KMS-11 (cell line): ENCODE measurements at regions not wholly inside any gene's neighbourhood (a gene's known extent, or its start where the extent isn't known, plus 50 kb on each side); places are given as distances from the start of the nearest gene placed in this dataset.

Experiments used
- H2AFZ ChIP-seq: fragments of 200-600 bp; sonication (generic); 2 replicates; pipeline ENCODE4 v1.6.1; 2016; ENCODE audit warnings: antibody characterized with exemption, mixed run types, low read depth
- H3K27ac ChIP-seq: fragments of 200-600 bp; sonication (generic); 2 replicates; pipeline ENCODE4 v1.6.1; 2016; ENCODE audit warnings: mild to moderate bottlenecking, mixed run types
- H3K27me3 ChIP-seq: fragments of 200-600 bp; sonication (generic); 2 replicates; pipeline ENCODE4 v1.6.1; 2017; ENCODE audit warnings: mild to moderate bottlenecking, low read depth, mixed run types, moderate library complexity; ENCODE audit not compliant: insufficient read depth
- H3K36me3 ChIP-seq: fragments of 200-600 bp; sonication (generic); 2 replicates; pipeline ENCODE4 v1.6.1; 2017; ENCODE audit warnings: mild to moderate bottlenecking, mixed run types; ENCODE audit not compliant: insufficient read depth
- H3K4me1 ChIP-seq: fragments of 200-600 bp; sonication (generic); 2 replicates; pipeline ENCODE4 v1.6.1; 2016; ENCODE audit warnings: mild to moderate bottlenecking, low read depth, mixed run types; ENCODE audit not compliant: poor library complexity, severe bottlenecking
- H3K4me2 ChIP-seq: fragments of 200-600 bp; sonication (generic); 2 replicates; pipeline ENCODE4 v1.7.0; 2016; ENCODE audit warnings: mild to moderate bottlenecking, mixed run types
- H3K4me3 ChIP-seq: fragments of 200-600 bp; sonication (generic); IDR thresholded peaks from 2 replicates; pipeline ENCODE4 v1.6.1; 2017; ENCODE audit warnings: low read depth, low read length, mixed read lengths; ENCODE audit not compliant: insufficient read depth
- H3K79me2 ChIP-seq: fragments of 200-600 bp; sonication (generic); 2 replicates; pipeline ENCODE4 v1.6.1; 2016; ENCODE audit warnings: low read depth, mixed run types; ENCODE audit not compliant: insufficient read depth
- H3K9ac ChIP-seq: fragments of 200-600 bp; sonication (generic); 2 replicates; pipeline ENCODE4 v1.6.1; 2016; ENCODE audit warnings: mild to moderate bottlenecking, mixed run types
- H4K20me1 ChIP-seq: fragments of 200-600 bp; sonication (generic); 2 replicates; pipeline ENCODE4 v1.6.1; 2016; ENCODE audit warnings: mild to moderate bottlenecking, mixed run types; ENCODE audit not compliant: insufficient read depth
- CTCF ChIP-seq: fragments of 200-600 bp; sonication (generic); conservative IDR thresholded peaks from 2 replicates; pipeline ENCODE4 v1.6.1; 2017; ENCODE audit warnings: low read depth, mild to moderate bottlenecking, antibody characterized with exemption, low read length, moderate library complexity, mixed read lengths

GRCh38 chr2:106311041-106311370 lies 116.9 kb upstream of the UXS1 start:
- Histone ChIP-seq H3K36me3 (no peaks in the 10 kb centered on the region), H3K27ac (no peak overlapping the region), H3K9ac (no peak overlapping the region), H3K4me2 (no peak overlapping the region), H3K4me1 (peaks cover 14% of the 10 kb centered on the region), H2AFZ (no peak overlapping the region), H3K79me2 (no peaks in the 10 kb centered on the region), H4K20me1 (no peaks in the 10 kb centered on the region), H3K27me3 (no peaks in the 10 kb centered on the region), H3K4me3 (no peak overlapping the region)
- TF ChIP-seq CTCF, result no peak

- Histone ChIP-seq H3K4me2 (no peak overlapping the region), H3K9ac (no peak overlapping the region), H3K27ac (no peak overlapping the region), H3K79me2 (no peaks in the 10 kb centered on the region), H3K4me1 (peaks cover 14% of the 10 kb centered on the region), H3K36me3 (no peaks in the 10 kb centered on the region), H3K27me3 (no peaks in the 10 kb centered on the region), H3K4me3 (no peak overlapping the region), H2AFZ (no peak overlapping the region), H4K20me1 (no peaks in the 10 kb centered on the region)
- TF ChIP-seq CTCF, result no peak
Observed at GRCh38 chr2:106307860-106308259, 113.8 kb upstream of the UXS1 start.

- Histone ChIP-seq H3K9ac (no peak overlapping the region), H3K4me1 (peaks cover 14% of the 10 kb centered on the region), H4K20me1 (no peaks in the 10 kb centered on the region), H3K79me2 (no peaks in the 10 kb centered on the region), H3K4me3 (no peak overlapping the region), H3K4me2 (no peak overlapping the region), H3K27me3 (no peaks in the 10 kb centered on the region), H2AFZ (no peak overlapping the region), H3K36me3 (no peaks in the 10 kb centered on the region), H3K27ac (no peak overlapping the region)
- TF ChIP-seq CTCF, result no peak
Observed at GRCh38 chr2:106306387-106306786, 112.3 kb upstream of the UXS1 start.

GRCh38 chr2:106304612-106305184 lies 110.6 kb upstream of the UXS1 start:
- peaks cover 14% of the 10 kb centered on the region for H3K4me1 ChIP-seq
- no peak overlapping the region for H3K9ac ChIP-seq
- H3K4me3 ChIP-seq, result no peak overlapping the region
- TF ChIP-seq CTCF, result no peak
- H3K79me2 ChIP-seq, result no peaks in the 10 kb centered on the region
- H4K20me1 ChIP-seq, result no peaks in the 10 kb centered on the region
- H3K27me3 ChIP-seq, result no peaks in the 10 kb centered on the region
- H2AFZ ChIP-seq, result no peak overlapping the region
- no peak overlapping the region for H3K27ac ChIP-seq
- H3K36me3 ChIP-seq, result no peaks in the 10 kb centered on the region
- H3K4me2 ChIP-seq, result no peak overlapping the region
